GM12878 (cell line): ENCODE measurements at regions not wholly inside any gene's neighbourhood (a gene's known extent, or its start where the extent isn't known, plus 50 kb on each side); places are given as distances from the start of the nearest gene placed in this dataset.

Source experiments
- CEBPB ChIP-seq, 2 experiments: fragments of 150-350 bp in 1 of 2; IDR thresholded peaks; 2 replicates each; pipeline ENCODE4 v1.6.1; 2012 to 2014; ENCODE audit warnings: low read depth in 2 of 2, low read length in 2 of 2, borderline replicate concordance in 1 of 2, inconsistent platforms in 1 of 2
- CTCF ChIP-seq, 3 experiments: IDR thresholded peaks in 2 of 3; conservative IDR thresholded peaks in 1 of 3; 2 replicates each; pipeline ENCODE4 v1.5.1; 2011; ENCODE audit warnings: low read depth in 3 of 3, low read length in 3 of 3, mild to moderate bottlenecking in 3 of 3, control low read depth in 2 of 3, moderate library complexity in 2 of 3, inconsistent platforms in 1 of 3, mixed read lengths in 1 of 3; ENCODE audit not compliant: control insufficient read depth in 2 of 3, insufficient read depth in 1 of 3; ENCODE audit errors: extremely low read depth in 1 of 3
- FOXM1 ChIP-seq: IDR thresholded peaks from 2 replicates; pipeline ENCODE4 v1.6.1; 2012; ENCODE audit warnings: low read depth, mild to moderate bottlenecking, inconsistent platforms, low read length, moderate library complexity
- GABPA ChIP-seq: IDR thresholded peaks from 2 replicates; pipeline ENCODE4 v1.6.1; 2014; ENCODE audit warnings: antibody characterized with exemption, low read depth, mild to moderate bottlenecking, inconsistent platforms
- IKZF2 ChIP-seq, 2 experiments: fragments of 450-650 bp; IDR thresholded peaks; 2 replicates each; pipeline ENCODE4 v1.6.1; 2017; ENCODE audit warnings: mild to moderate bottlenecking in 2 of 2, moderate library complexity in 2 of 2
- NR2C1 ChIP-seq: fragments of 450-650 bp; IDR thresholded peaks from 2 replicates; pipeline ENCODE4 v1.6.1; 2017; ENCODE audit warnings: antibody characterized with exemption, mild to moderate bottlenecking, moderate library complexity
- PBX3 ChIP-seq: IDR thresholded peaks from 2 replicates; pipeline ENCODE4 v1.6.1; 2011; ENCODE audit warnings: mild to moderate bottlenecking, low read depth, low read length, moderate library complexity; ENCODE audit not compliant: insufficient replicate concordance
- POLR2AphosphoS5 ChIP-seq: IDR thresholded peaks from 2 replicates; pipeline ENCODE4 v1.6.1; 2011; ENCODE audit warnings: mild to moderate bottlenecking, low read length, inconsistent platforms
- ZBTB4 ChIP-seq: fragments of 450-650 bp; formaldehyde crosslinking; IDR thresholded peaks from 2 replicates; pipeline ENCODE4 v1.4.0; 2022; ENCODE audit warnings: mild to moderate bottlenecking, moderate library complexity

GRCh38 chrX:144819406-144819805 is 427.9 kb upstream of the SPANXN1 start:
- TF ChIP-seq ZBTB4 (CRISPR knock-in tag) (no peak), NR2C1 (no peak), CEBPB (IDR thresholded peaks at IDR 0.05; ENCODE audit: borderline replicate concordance in 1 of 2, low read depth in 2 of 2, low read length in 2 of 2) (no peak), POLR2AphosphoS5 (no peak), CTCF (IDR thresholded peaks at IDR 0.05 in 2 of 3, conservative IDR thresholded peaks at IDR 0.05 in 1 of 3; ENCODE audit: control insufficient read depth in 2 of 3, extremely low read depth in 1 of 3, insufficient read depth in 1 of 3, low read depth in 3 of 3, low read length in 3 of 3) (no peak), PBX3 (no peak), GABPA (no peak), FOXM1 (no peak), IKZF2 (IDR thresholded peaks at IDR 0.05) (no peak)
